ENCODE measurements at regions not wholly inside any gene's neighbourhood (a gene's known extent, or its start where the extent isn't known, plus 50 kb on each side); places are given as distances from the start of the nearest gene placed in this dataset.

- TF ChIP-seq, protein P1, sequence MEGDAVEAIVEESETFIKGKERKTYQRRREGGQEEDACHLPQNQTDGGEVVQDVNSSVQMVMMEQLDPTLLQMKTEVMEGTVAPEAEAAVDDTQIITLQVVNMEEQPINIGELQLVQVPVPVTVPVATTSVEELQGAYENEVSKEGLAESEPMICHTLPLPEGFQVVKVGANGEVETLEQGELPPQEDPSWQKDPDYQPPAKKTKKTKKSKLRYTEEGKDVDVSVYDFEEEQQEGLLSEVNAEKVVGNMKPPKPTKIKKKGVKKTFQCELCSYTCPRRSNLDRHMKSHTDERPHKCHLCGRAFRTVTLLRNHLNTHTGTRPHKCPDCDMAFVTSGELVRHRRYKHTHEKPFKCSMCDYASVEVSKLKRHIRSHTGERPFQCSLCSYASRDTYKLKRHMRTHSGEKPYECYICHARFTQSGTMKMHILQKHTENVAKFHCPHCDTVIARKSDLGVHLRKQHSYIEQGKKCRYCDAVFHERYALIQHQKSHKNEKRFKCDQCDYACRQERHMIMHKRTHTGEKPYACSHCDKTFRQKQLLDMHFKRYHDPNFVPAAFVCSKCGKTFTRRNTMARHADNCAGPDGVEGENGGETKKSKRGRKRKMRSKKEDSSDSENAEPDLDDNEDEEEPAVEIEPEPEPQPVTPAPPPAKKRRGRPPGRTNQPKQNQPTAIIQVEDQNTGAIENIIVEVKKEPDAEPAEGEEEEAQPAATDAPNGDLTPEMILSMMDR (IDR thresholded peaks at IDR 0.05; ENCODE audit: insufficient read depth, low read depth, low read length), result no peak
- no peak for TF ChIP-seq EZH2 (IDR thresholded peaks at IDR 0.05; ENCODE audit: insufficient read depth, low read length)
Observed at GRCh38 chr4:37058826-37059225, 185.7 kb upstream of the NWD2 start.
